MM.1S (cell line): ENCODE measurements at regions not wholly inside any gene's neighbourhood (a gene's known extent, or its start where the extent isn't known, plus 50 kb on each side); places are given as distances from the start of the nearest gene placed in this dataset.

Source experiments
- DNase-seq: peaks from one replicate; pipeline ENCODE4 v3.0.0-alpha.2; 2015
- H2AFZ ChIP-seq: fragments of 300-600 bp; sonication (generic); 2 replicates; pipeline ENCODE4 v1.6.0; 2016; ENCODE audit warnings: antibody characterized with exemption, low read length
- H3F3A ChIP-seq: fragments of 300-600 bp; sonication (generic); 2 replicates; pipeline ENCODE4 v1.6.1; 2016; ENCODE audit warnings: mild to moderate bottlenecking, antibody characterized with exemption, low read length, moderate library complexity, mixed read lengths; ENCODE audit not compliant: insufficient read depth
- H3K27ac ChIP-seq: fragments of 300-600 bp; sonication (generic); 2 replicates; pipeline ENCODE4 v1.5.1; 2016; ENCODE audit warnings: mild to moderate bottlenecking, low read length
- H3K27me3 ChIP-seq: fragments of 300-600 bp; sonication (generic); replicated peaks from 2 replicates; pipeline ENCODE4 v1.6.0; 2016; ENCODE audit warnings: low read length; ENCODE audit not compliant: insufficient read depth
- H3K36me3 ChIP-seq: fragments of 300-600 bp; sonication (generic); replicated peaks from 2 replicates; pipeline ENCODE4 v1.6.1; 2016; ENCODE audit warnings: mild to moderate bottlenecking, low read length, mixed read lengths; ENCODE audit not compliant: insufficient read depth
- H3K4me1 ChIP-seq: fragments of 300-600 bp; sonication (generic); 2 replicates; pipeline ENCODE4 v1.6.1; 2016; ENCODE audit warnings: low read length, mixed read lengths
- H3K4me2 ChIP-seq: fragments of 300-600 bp; sonication (generic); 2 replicates; pipeline ENCODE4 v1.6.0; 2016; ENCODE audit warnings: low read depth, low read length
- H3K4me3 ChIP-seq: fragments of 300-600 bp; sonication (generic); 2 replicates; pipeline ENCODE4 v1.5.1; 2016; ENCODE audit warnings: low read length, mixed read lengths
- H3K79me2 ChIP-seq: fragments of 300-600 bp; sonication (generic); 2 replicates; pipeline ENCODE4 v1.6.1; 2016; ENCODE audit warnings: mixed run types, low read length, mixed read lengths
- H3K9ac ChIP-seq: fragments of 300-600 bp; sonication (generic); 2 replicates; pipeline ENCODE4 v1.6.1; 2016; ENCODE audit warnings: low read length, mixed read lengths
- H3K9me2 ChIP-seq: fragments of 300-600 bp; sonication (generic); replicated peaks from 2 replicates; pipeline ENCODE4 v1.6.1; 2016; ENCODE audit warnings: mild to moderate bottlenecking, low read length, mixed read lengths; ENCODE audit not compliant: insufficient read depth
- H3K9me3 ChIP-seq: fragments of 300-600 bp; sonication (generic); replicated peaks from 2 replicates; pipeline ENCODE4 v1.6.1; 2016; ENCODE audit warnings: mild to moderate bottlenecking, low read length, mixed read lengths; ENCODE audit not compliant: insufficient read depth
- H4K20me1 ChIP-seq: fragments of 300-600 bp; sonication (generic); 2 replicates; pipeline ENCODE4 v1.6.1; 2016; ENCODE audit warnings: mild to moderate bottlenecking, low read length, moderate library complexity, mixed read lengths; ENCODE audit not compliant: insufficient read depth
- CTCF ChIP-seq: fragments of 300-600 bp; sonication (generic); IDR thresholded peaks from 2 replicates; pipeline ENCODE4 v1.5.1; 2016; ENCODE audit warnings: antibody characterized with exemption, low read length, mixed read lengths
- EZH2 ChIP-seq: fragments of 300-600 bp; sonication (generic); optimal IDR thresholded peaks from 2 replicates; pipeline ENCODE3; 2017; ENCODE audit warnings: low read depth, mild to moderate bottlenecking, antibody characterized with exemption, low read length, mixed read lengths
- EZH2phosphoT487 ChIP-seq: fragments of 300-600 bp; sonication (generic); IDR thresholded peaks from 2 replicates; pipeline ENCODE4 v1.6.1; 2018; ENCODE audit warnings: antibody characterized with exemption, low read length

DNA sequence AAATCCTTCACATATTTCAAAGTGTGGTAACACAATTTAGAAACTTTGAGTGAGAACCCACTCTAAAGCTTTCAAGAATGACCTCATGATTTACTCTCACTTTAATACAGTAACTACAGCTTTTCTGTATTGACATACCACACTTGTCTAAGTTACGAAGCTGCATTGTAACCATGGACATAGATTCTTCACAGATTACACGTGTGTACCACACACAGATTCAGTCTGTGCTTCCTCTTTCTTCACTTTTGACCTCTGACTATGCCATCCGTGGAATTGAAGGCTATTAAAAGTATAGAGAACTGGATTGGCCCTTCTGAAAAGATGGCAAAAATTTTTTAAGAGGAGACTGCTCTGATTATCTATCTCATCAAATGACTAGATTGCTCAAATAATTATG is 172.7 kb downstream of the TANC2 start:
- no peak overlapping the region for H3K27ac ChIP-seq
- peaks cover 13% of the 10 kb centered on the region for H3K4me1 ChIP-seq

DNA sequence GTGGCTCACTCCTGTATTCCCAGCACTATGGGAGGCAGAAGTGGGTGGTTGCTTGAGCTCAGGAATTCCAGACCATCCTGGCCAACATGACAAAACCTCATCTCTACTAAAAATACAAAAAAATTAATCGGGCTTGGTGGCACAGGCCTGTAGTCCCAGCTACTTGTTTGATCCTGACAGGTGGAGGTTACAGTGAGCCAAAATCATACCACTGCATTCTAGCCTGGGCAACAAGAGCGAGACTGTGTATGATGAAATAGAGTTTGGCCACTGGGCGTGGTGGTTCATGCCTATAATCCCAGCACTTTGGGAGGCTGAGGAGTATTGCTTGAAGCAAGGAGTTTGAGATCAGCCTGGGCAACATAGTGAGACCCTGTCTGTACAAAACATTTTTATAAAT is 173.3 kb downstream of the TANC2 start:
- H3F3A ChIP-seq, result 0 out of 2 replicates have a peak, but pooled peaks cover 4% of the 10 kb centered on the region

More for the DNA sequence above, 172.7 kb downstream of the TANC2 start:
- Histone ChIP-seq H3K79me2 (no peaks in the 10 kb centered on the region), H4K20me1 (no peaks in the 10 kb centered on the region), H2AFZ (no peak overlapping the region), H3K36me3 (no peaks in the 10 kb centered on the region), H3K9me3 (no peaks in the 10 kb centered on the region), H3K4me3 (no peak overlapping the region), H3K9me2 (no peaks in the 10 kb centered on the region), H3F3A (0 out of 2 replicates have a peak, but pooled peaks cover 4% of the 10 kb centered on the region), H3K4me2 (no peak overlapping the region), H3K9ac (no peak overlapping the region), H3K27me3 (no peaks in the 10 kb centered on the region)
- DNase-seq, result no peak
- TF ChIP-seq CTCF (no peak), EZH2phosphoT487 (no peak), EZH2 (no peak)

DNA sequence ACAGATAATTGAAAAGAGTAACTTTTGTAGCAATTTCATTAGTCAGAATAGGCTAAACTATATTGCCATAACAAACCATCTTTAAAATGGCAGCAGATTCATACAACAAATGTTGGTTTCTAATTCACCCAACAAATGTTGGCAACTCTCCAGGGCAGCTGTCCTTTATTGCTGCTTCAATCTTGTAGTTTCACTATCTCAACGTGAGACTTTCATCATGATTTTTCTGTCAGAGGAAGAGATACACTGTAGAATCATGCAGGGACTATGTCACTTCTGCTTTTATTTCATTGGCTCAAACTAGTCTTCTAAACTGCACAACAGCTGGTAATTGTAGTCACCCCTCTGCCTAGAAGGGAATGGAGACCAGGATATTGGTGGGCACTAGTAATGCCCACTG is 174.2 kb downstream of the TANC2 start:
- H3K9ac ChIP-seq, result no peak overlapping the region
- 0 out of 2 replicates have a peak, but pooled peaks cover 4% of the 10 kb centered on the region for H3F3A ChIP-seq
- H3K4me1 ChIP-seq, result peaks cover 13% of the 10 kb centered on the region
- H3K4me2 ChIP-seq, result peak overlapping the region; percentile 37; the same call in 1 of the 2 replicates
- H3K9me3 ChIP-seq, result no peaks in the 10 kb centered on the region
- H3K27ac ChIP-seq, result peak overlapping the region; percentile 38; the same call in 1 of the 2 replicates
- H3K36me3 ChIP-seq, result no peaks in the 10 kb centered on the region
- no peak overlapping the region for H3K4me3 ChIP-seq
- H3K79me2 ChIP-seq, result no peaks in the 10 kb centered on the region
- no peak for TF ChIP-seq EZH2
- no peaks in the 10 kb centered on the region for H3K27me3 ChIP-seq
- peak overlapping the region; percentile 2; the same call in 1 of the 2 replicates for H2AFZ ChIP-seq
- DNase-seq, result peak; percentile 88
- no peaks in the 10 kb centered on the region for H4K20me1 ChIP-seq
- no peaks in the 10 kb centered on the region for H3K9me2 ChIP-seq

More for the DNA sequence above, 173.3 kb downstream of the TANC2 start:
- H3K4me1 ChIP-seq, result peaks cover 13% of the 10 kb centered on the region
- no peaks in the 10 kb centered on the region for H3K9me3 ChIP-seq
- H3K9me2 ChIP-seq, result no peaks in the 10 kb centered on the region
- H4K20me1 ChIP-seq, result no peaks in the 10 kb centered on the region
- no peak overlapping the region for H3K4me2 ChIP-seq
- no peaks in the 10 kb centered on the region for H3K36me3 ChIP-seq
- H3K27me3 ChIP-seq, result no peaks in the 10 kb centered on the region
- H3K4me3 ChIP-seq, result no peak overlapping the region
- no peak overlapping the region for H2AFZ ChIP-seq
- DNase-seq, result no peak
- TF ChIP-seq EZH2phosphoT487 (no peak), EZH2 (no peak), CTCF (no peak)
- no peaks in the 10 kb centered on the region for H3K79me2 ChIP-seq
- H3K27ac ChIP-seq, result no peak overlapping the region
- no peak overlapping the region for H3K9ac ChIP-seq

DNA sequence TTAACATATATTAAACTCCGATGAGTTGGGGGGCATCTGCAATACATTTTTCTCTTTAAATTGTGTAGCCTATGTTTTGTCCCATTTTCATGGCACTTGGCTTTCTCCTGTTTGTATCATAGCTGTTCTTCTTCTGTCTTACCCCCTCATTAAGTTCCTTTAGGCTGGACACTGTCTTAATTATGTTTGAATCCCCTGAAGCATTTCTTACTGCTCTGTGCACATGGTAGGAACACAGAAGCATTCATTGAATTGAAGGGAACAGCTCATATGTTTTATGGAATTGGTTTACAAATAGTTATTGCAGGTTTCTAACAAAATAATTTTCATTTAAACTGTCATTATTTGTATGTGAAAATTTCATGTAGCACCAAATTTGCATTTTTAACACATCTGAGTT is 176.8 kb downstream of the TANC2 start:
- Histone ChIP-seq H3K4me1 (peaks cover 13% of the 10 kb centered on the region), H3K27me3 (no peaks in the 10 kb centered on the region), H3F3A (0 out of 2 replicates have a peak, but pooled peaks cover 4% of the 10 kb centered on the region), H3K4me3 (no peak overlapping the region), H4K20me1 (no peaks in the 10 kb centered on the region), H3K79me2 (no peaks in the 10 kb centered on the region), H3K9ac (no peak overlapping the region), H3K9me3 (no peaks in the 10 kb centered on the region), H2AFZ (no peak overlapping the region), H3K4me2 (no peak overlapping the region), H3K9me2 (no peaks in the 10 kb centered on the region), H3K27ac (no peak overlapping the region), H3K36me3 (no peaks in the 10 kb centered on the region)
- TF ChIP-seq CTCF, result no peak
- TF ChIP-seq EZH2, result no peak
- no peak for TF ChIP-seq EZH2phosphoT487
- DNase-seq, result no peak
